RWPE1 (cell line): ENCODE measurements at regions not wholly inside any gene's neighbourhood (a gene's known extent, or its start where the extent isn't known, plus 50 kb on each side); places are given as distances from the start of the nearest gene placed in this dataset.
A peak's percentile ranks its signal among the peaks of the same experiment; 100 is the strongest.

Experiments used
- CTCF ChIA-PET: fragments of 350-600 bp; sonication (Branson Sonifier 250); formaldehyde crosslinking; extraction: SDS; loops from one replicate; lab custom pipeline; 2021; lab: Yijun Ruan, JAX
- POLR2A ChIA-PET: fragments of 400-600 bp; formaldehyde crosslinking; extraction: SDS; loops from one replicate; lab custom pipeline; 2020; ENCODE audit warnings: antibody characterized with exemption; ENCODE audit not compliant: low non-redundant PET; lab: Yijun Ruan, JAX
- DNase-seq: peaks from one replicate; pipeline ENCODE4 v3.0.0; 2012; ENCODE audit warnings: low spot score
- H3K27ac ChIP-seq: fragments of 450-650 bp; 2 replicates; pipeline ENCODE4 v1.5.1; 2017
- CTCF ChIP-seq: fragments of 450-650 bp; conservative IDR thresholded peaks from 2 replicates; pipeline ENCODE4 v1.5.1; 2017; ENCODE audit warnings: low read depth, mild to moderate bottlenecking

- POLR2A ChIA-PET: no interaction called here
- CTCF ChIA-PET: interaction anchor here (0.7 kb wide), 1 partner anchor 331 kb away, joined by 4 read pairs; no protein-coding TSS in a partner anchor
- no peak for DNase-seq
- no peak for TF ChIP-seq CTCF
- no peak overlapping the region for H3K27ac ChIP-seq
These were observed 253.5 kb upstream of the NT5C1B start for GRCh38 chr2:18842836-18843235.

GRCh38 chr2:18841248-18842150, 252.1 kb upstream of the NT5C1B start:
- CTCF ChIA-PET: interaction anchor here (0.5 to 0.7 kb wide), 3 partner anchors 14 to 359 kb away, joined by 3 to 4 read pairs (median 3); no protein-coding TSS in a partner anchor
- no peak for DNase-seq
- TF ChIP-seq CTCF: no peak
- POLR2A ChIA-PET: no interaction called here
- no peak overlapping the region for H3K27ac ChIP-seq

- DNase-seq: no peak
- TF ChIP-seq CTCF: no peak
- H3K27ac ChIP-seq: no peak overlapping the region
- ChIA-PET POLR2A (no interaction called here), CTCF (no interaction called here)
These were observed 247.9 kb upstream of the NT5C1B start for GRCh38 chr2:18837240-18837639.

- CTCF ChIA-PET: no interaction called here
- POLR2A ChIA-PET: no interaction called here
- TF ChIP-seq CTCF: no peak
- H3K27ac ChIP-seq: no peak overlapping the region
- no peak for DNase-seq
These were observed 247.1 kb upstream of the NT5C1B start for GRCh38 chr2:18836436-18836835.

GRCh38 chr2:18835787-18836186, 246.4 kb upstream of the NT5C1B start:
- no peak for DNase-seq
- TF ChIP-seq CTCF: no peak
- CTCF ChIA-PET: no interaction called here
- no peak overlapping the region for H3K27ac ChIP-seq
- POLR2A ChIA-PET: no interaction called here

GRCh38 chr2:18834341-18834740, 245.0 kb upstream of the NT5C1B start:
- POLR2A ChIA-PET: no interaction called here
- peak; percentile 48 for DNase-seq
- no peak overlapping the region for H3K27ac ChIP-seq
- CTCF ChIA-PET: interaction anchor here (0.7 to 1.1 kb wide), 2 partner anchors 73 to 84 kb away, joined by 3 read pairs; no protein-coding TSS in a partner anchor
- TF ChIP-seq CTCF: no peak
